ENCODE measurements at regions not wholly inside any gene's neighbourhood (a gene's known extent, or its start where the extent isn't known, plus 50 kb on each side); places are given as distances from the start of the nearest gene placed in this dataset.
"Not testable (repeated sequence)": the region's sequence is repeated elsewhere in the genome, so short reads cannot be mapped to it uniquely, and the experiment has no call there.

DNA sequence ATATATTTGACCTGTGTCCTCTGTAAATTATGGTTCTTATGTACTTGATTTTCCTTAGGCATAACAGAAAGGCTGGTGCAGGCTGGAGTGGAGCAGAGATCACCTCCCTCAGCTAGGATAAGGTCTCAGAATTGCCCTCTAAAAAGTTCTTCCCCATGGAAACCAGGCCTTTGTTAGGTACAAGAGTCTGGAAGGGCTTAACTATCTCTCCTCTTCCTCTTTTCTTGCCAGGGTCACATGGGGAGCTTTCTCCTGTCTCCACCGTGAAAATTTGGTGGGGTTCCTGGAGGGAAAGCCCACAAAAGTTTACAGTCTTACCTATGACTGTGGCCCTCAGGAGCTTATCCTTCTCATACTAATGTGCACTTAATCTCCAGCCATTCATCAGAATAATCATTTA lies 633.2 kb downstream of the MCTP2 start (continued):
- TF ChIP-seq CEBPG (CRISPR knock-in tag; IDR thresholded peaks at IDR 0.05) (no peak), SETDB1 (CRISPR knock-in tag; IDR thresholded peaks at IDR 0.05; ENCODE audit: borderline replicate concordance) (no peak)

DNA sequence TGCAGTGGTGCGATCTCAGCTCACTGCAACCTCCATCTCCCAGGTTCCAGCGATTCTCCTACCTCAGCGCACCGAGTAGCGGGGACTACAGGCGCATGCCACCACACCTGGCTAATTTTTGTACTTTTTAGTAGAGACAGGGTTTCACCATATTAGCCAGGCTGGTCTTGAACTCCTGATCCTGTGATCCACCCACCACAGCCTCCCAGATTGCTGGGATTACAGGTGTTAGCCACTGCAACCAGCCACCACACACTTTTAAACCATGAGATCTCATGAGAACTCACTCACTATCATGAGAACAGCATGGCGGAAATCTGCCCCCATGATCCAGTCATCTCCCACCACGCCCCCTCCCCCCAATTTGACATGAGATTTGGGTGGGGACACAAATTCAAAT lies 636.9 kb downstream of the MCTP2 start:
- H3K4me1 ChIP-seq (ENCODE audit: insufficient read depth, low read length); H2AFZ ChIP-seq (ENCODE audit: low read length); H3K79me2 ChIP-seq (ENCODE audit: insufficient read depth, low read length); intact Hi-C loops (cut with micrococcal nuclease; ENCODE audit: unreplicated experiment); DNase-seq (ENCODE audit: low spot score); H3K4me3 ChIP-seq (replicated peaks in 1 of 3; ENCODE audit: insufficient read depth in 1 of 3, low read depth in 2 of 3, low read length in 3 of 3); H3K9ac ChIP-seq (ENCODE audit: insufficient read depth, low read depth, low read length); H3K36me3 ChIP-seq (replicated peaks in 1 of 2; ENCODE audit: control insufficient read depth in 1 of 2, insufficient read depth in 2 of 2, low read length in 2 of 2); H3K27me3 ChIP-seq (ENCODE audit: control insufficient read depth in 1 of 2, insufficient read depth in 2 of 2, low read length in 2 of 2); in situ Hi-C loops (cut with HindIII; ENCODE audit: extremely low pct_ligation_motif_present, low pct_unique_long_range_greater_than_20kb); FAIRE-seq; ATAC-seq; H3K4me2 ChIP-seq (ENCODE audit: low read depth, low read length); H4K20me1 ChIP-seq (ENCODE audit: insufficient read depth, low read length); H3K27ac ChIP-seq (ENCODE audit: extremely low read length, insufficient read depth, low read length); POLR2A ChIA-PET; CTCF ChIA-PET (ENCODE audit: low intra/inter-chr PET ratio, low total read pairs); BruUV-seq (replicated peaks): not testable (repeated sequence)
- peaks cover 44% of the 10 kb centered on the region for H3K9me3 ChIP-seq (ENCODE audit: low read length)
- 61% methylated on average over 8 of the region's 8 CpGs for WGBS (ENCODE audit: low lambda C conversion rate)

DNA sequence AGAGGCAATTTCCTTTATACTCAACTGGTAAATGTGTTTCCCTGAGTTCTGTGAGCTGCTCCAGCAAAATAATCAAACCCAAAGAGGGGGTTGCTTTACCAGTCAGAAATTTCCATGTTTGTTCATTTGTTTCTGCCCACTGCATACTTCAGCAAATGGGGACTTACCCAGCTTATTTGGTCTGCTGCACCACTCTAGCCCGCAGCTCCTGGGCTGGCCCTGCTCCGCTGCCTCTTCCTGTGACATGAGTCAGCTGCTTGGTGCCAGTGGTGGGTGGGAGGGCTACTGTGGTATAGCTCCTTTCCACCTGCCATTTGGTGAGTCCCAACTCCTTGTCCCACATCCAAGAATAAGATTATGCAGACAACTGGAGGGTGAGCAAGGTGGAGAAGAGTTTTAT lies 644.2 kb downstream of the MCTP2 start:
- H3K27ac ChIP-seq (ENCODE audit: extremely low read length, insufficient read depth, low read length), result no peak overlapping the region
- H3K9ac ChIP-seq (ENCODE audit: insufficient read depth, low read depth, low read length), result no peak overlapping the region
- H3K27me3 ChIP-seq (ENCODE audit: control insufficient read depth in 1 of 2, insufficient read depth in 2 of 2, low read length in 2 of 2), result no peaks in the 10 kb centered on the region
- no peaks in the 10 kb centered on the region for H3K36me3 ChIP-seq (replicated peaks in 1 of 2; ENCODE audit: control insufficient read depth in 1 of 2, insufficient read depth in 2 of 2, low read length in 2 of 2)
- H2AFZ ChIP-seq (ENCODE audit: low read length), result no peak overlapping the region
- WGBS (ENCODE audit: low lambda C conversion rate), result 0% methylated on average over 2 of the region's 2 CpGs
- H3K9me3 ChIP-seq (ENCODE audit: low read length), result peaks cover 53% of the 10 kb centered on the region
- POLR2A ChIA-PET, result no interaction called here
- FAIRE-seq (no peak), DNase-seq (ENCODE audit: low spot score) (no peak), ATAC-seq (no peak)
- CTCF ChIA-PET (ENCODE audit: low intra/inter-chr PET ratio, low total read pairs), result no interaction called here
- H3K4me3 ChIP-seq (replicated peaks in 1 of 3; ENCODE audit: insufficient read depth in 1 of 3, low read depth in 2 of 3, low read length in 3 of 3), result no peak overlapping the region
- TF ChIP-seq EED (CRISPR knock-in tag; IDR thresholded peaks at IDR 0.05) (no peak), MXI1 (IDR thresholded peaks at IDR 0.05; ENCODE audit: borderline replicate concordance, low read depth, low read length) (no peak), PHF5A (CRISPR knock-in tag; IDR thresholded peaks at IDR 0.05; ENCODE audit: low read depth, unreplicated experiment) (no peak)
- no TSS peak for BruUV-seq (replicated peaks)
- no peak overlapping the region for H3K4me2 ChIP-seq (ENCODE audit: low read depth, low read length)
- in situ Hi-C loops (cut with HindIII; ENCODE audit: extremely low pct_ligation_motif_present, low pct_unique_long_range_greater_than_20kb) (no loop called here), intact Hi-C loops (cut with micrococcal nuclease; ENCODE audit: unreplicated experiment) (no loop called here)
- H3K79me2 ChIP-seq (ENCODE audit: insufficient read depth, low read length), result no peaks in the 10 kb centered on the region
- H3K4me1 ChIP-seq (ENCODE audit: insufficient read depth, low read length), result no peaks in the 10 kb centered on the region
- no peaks in the 10 kb centered on the region for H4K20me1 ChIP-seq (ENCODE audit: insufficient read depth, low read length)
